ENCODE measurements at regions not wholly inside any gene's neighbourhood (a gene's known extent, or its start where the extent isn't known, plus 50 kb on each side); places are given as distances from the start of the nearest gene placed in this dataset.

DNA sequence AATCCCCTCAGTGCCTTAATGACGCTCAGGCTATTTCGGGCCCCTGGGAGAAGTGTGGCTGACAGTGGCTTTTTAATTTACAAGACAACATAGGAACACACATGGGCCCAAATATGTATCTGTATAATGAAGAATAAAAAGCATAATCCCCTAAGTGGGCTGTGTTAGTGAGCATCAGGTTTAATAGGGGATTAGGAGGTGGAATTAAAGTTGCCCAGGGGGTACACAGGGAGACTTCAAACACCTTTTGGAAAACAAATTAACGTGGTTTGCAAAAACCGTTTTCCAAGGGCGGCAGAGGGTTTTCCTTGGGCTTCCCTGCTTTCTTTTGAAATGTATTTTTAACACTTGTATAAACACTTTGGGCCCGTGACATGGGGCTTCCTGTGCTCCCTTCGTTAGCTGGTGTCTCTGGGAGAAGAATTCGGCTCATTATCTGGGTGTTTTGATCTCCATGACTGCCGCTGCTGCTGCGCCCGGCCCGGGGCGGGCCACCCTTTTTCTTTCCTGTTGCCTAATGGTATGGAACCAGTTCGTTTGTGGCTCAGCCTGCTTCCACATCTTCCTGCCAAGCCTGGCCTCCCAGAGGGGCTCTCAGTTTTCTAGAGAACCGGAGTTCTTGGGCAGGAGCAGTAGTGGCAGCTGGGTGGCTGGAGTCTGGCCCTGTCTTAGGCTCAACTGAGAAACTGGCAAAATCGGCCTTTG is 173.0 kb downstream of the MACROH2A1 start:
- TF ChIP-seq ZNF384 (IDR thresholded peaks at IDR 0.05) (no peak), LEF1 (IDR thresholded peaks at IDR 0.05; ENCODE audit: borderline replicate concordance) (no peak), FOXM1 (IDR thresholded peaks at IDR 0.05; ENCODE audit: borderline replicate concordance) (no peak), SUZ12 (IDR thresholded peaks at IDR 0.05) (no peak), BHLHE40 (IDR thresholded peaks at IDR 0.05; ENCODE audit: borderline replicate concordance) (no peak), TARDBP (IDR thresholded peaks at IDR 0.05) (no peak), NFRKB (IDR thresholded peaks at IDR 0.05) (no peak), FOXK2 (IDR thresholded peaks at IDR 0.05) (no peak), ELF4 (IDR thresholded peaks at IDR 0.05) (no peak), FOXA1 (IDR thresholded peaks at IDR 0.05) (no peak), L3MBTL2 (conservative IDR thresholded peaks at IDR 0.05) (no peak), SP1 (IDR thresholded peaks at IDR 0.05) (no peak)
- POLR2A ChIA-PET: no interaction called here
- CTCF ChIA-PET: no interaction called here
- no peak for DNase-seq (ENCODE audit: extremely low spot score)

DNA sequence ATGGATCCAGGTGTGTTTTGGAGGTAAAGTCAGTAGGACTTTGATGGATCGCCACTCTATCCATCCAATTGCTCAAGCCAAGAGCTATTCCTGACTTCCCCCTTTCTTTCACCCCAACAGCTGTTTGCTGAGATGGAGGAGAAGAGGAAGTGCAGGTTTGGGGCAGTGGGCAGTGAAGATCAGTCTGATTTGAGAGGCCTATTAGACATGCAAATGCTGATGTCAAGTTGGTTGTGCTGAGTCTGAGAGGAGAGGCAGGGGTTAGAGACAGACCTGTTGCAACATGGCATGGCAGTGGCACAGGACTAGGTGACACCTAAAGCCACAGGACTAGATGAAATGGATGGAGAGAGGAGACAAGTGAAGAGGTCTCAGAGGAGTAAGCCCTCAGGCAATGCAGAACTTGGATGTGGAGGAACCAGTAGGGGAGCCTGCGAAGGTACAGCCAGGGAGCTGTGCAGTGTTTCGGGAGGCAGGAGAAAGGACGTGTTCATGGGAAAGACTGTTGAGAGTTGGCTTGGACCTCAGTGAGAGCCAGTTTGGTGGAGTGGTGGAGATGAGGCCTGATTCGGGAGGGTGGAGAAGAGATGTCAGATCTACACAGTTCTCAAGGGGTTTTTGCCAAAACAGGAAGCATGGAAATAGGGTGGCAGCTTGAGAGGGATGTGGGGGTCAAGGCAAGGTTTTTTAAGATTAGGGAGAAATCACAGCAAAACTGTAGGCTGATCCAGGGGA is 175.0 kb downstream of the MACROH2A1 start:
- CTCF ChIA-PET: no interaction called here
- DNase-seq (ENCODE audit: extremely low spot score): no peak
- POLR2A ChIA-PET: no interaction called here
- no peak for TF ChIP-seq LEF1 (IDR thresholded peaks at IDR 0.05; ENCODE audit: borderline replicate concordance)

DNA sequence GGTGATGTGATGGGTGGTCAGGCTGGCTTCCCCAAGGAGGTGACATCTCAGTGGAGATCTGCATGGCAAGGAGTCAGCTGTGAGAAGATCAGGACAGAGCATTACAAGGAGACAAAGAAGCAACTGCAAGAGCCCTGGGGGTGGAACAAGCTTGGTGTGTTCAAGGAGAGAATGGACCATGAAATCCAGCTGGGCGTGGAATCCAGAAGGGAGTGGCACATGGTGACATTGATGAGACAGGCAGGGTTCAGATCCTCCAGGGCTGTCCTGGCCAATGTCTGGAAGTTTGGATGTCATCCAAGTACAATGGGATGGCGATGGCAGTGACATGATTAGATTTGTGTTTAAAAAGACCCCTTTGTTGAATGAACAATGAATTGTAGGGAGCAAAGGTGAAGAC is 175.6 kb downstream of the MACROH2A1 start:
- POLR2A ChIA-PET: no interaction called here
- no peak for DNase-seq (ENCODE audit: extremely low spot score)
- TF ChIP-seq ZNF384 (IDR thresholded peaks at IDR 0.05): no peak
- TF ChIP-seq FOXA1 (IDR thresholded peaks at IDR 0.05): no peak
- TF ChIP-seq, protein P1, sequence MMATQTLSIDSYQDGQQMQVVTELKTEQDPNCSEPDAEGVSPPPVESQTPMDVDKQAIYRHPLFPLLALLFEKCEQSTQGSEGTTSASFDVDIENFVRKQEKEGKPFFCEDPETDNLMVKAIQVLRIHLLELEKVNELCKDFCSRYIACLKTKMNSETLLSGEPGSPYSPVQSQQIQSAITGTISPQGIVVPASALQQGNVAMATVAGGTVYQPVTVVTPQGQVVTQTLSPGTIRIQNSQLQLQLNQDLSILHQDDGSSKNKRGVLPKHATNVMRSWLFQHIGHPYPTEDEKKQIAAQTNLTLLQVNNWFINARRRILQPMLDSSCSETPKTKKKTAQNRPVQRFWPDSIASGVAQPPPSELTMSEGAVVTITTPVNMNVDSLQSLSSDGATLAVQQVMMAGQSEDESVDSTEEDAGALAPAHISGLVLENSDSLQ (IDR thresholded peaks at IDR 0.05): no peak
- no peak for TF ChIP-seq SUZ12 (IDR thresholded peaks at IDR 0.05)
- TF ChIP-seq TARDBP (IDR thresholded peaks at IDR 0.05): no peak
- no peak for TF ChIP-seq ELF4 (IDR thresholded peaks at IDR 0.05)
- no peak for TF ChIP-seq BHLHE40 (IDR thresholded peaks at IDR 0.05; ENCODE audit: borderline replicate concordance)
- no peak for TF ChIP-seq ARNT (IDR thresholded peaks at IDR 0.05)
- no peak for TF ChIP-seq FOXM1 (IDR thresholded peaks at IDR 0.05; ENCODE audit: borderline replicate concordance)
- no peak for TF ChIP-seq FOXK2 (IDR thresholded peaks at IDR 0.05)
- no peak for TF ChIP-seq LEF1 (IDR thresholded peaks at IDR 0.05; ENCODE audit: borderline replicate concordance)
- TF ChIP-seq CTBP1 (IDR thresholded peaks at IDR 0.05; ENCODE audit: borderline replicate concordance): no peak
- TF ChIP-seq HDGF (IDR thresholded peaks at IDR 0.05; ENCODE audit: borderline replicate concordance): no peak
- no peak for TF ChIP-seq L3MBTL2 (conservative IDR thresholded peaks at IDR 0.05)
- no peak for TF ChIP-seq NFRKB (IDR thresholded peaks at IDR 0.05)
- TF ChIP-seq SP1 (IDR thresholded peaks at IDR 0.05): no peak
- CTCF ChIA-PET: no interaction called here

DNA sequence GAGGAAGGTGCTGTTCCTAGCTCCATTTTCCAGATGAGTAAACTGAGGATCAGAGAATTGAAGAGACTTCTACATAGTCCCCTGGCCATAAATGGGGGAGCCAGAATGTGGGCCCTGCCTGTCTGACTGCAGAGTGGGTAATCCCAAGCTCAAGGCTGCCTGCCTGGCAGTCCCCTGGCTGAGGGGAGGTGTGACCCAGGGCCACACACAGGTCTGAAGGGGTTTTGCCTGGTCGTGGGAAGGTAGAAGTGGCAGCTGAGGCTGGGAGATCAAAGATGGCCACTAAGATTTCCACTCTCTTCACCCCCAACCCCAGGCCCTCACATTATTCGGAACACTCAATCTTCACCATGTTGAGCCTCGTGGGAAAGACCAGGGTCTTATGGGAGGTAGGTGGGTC is 176.3 kb downstream of the MACROH2A1 start:
- CTCF ChIA-PET: no interaction called here
- DNase-seq (ENCODE audit: extremely low spot score): no peak
- POLR2A ChIA-PET: no interaction called here
- no peak for TF ChIP-seq TARDBP (IDR thresholded peaks at IDR 0.05)
- TF ChIP-seq FOXM1 (IDR thresholded peaks at IDR 0.05; ENCODE audit: borderline replicate concordance): no peak
- TF ChIP-seq LEF1 (IDR thresholded peaks at IDR 0.05; ENCODE audit: borderline replicate concordance): no peak
- TF ChIP-seq BHLHE40 (IDR thresholded peaks at IDR 0.05; ENCODE audit: borderline replicate concordance): no peak
- TF ChIP-seq FOXA1 (IDR thresholded peaks at IDR 0.05): no peak
- TF ChIP-seq ZNF384 (IDR thresholded peaks at IDR 0.05): no peak
- TF ChIP-seq FOXK2 (IDR thresholded peaks at IDR 0.05): no peak
- no peak for TF ChIP-seq CTBP1 (IDR thresholded peaks at IDR 0.05; ENCODE audit: borderline replicate concordance)

DNA sequence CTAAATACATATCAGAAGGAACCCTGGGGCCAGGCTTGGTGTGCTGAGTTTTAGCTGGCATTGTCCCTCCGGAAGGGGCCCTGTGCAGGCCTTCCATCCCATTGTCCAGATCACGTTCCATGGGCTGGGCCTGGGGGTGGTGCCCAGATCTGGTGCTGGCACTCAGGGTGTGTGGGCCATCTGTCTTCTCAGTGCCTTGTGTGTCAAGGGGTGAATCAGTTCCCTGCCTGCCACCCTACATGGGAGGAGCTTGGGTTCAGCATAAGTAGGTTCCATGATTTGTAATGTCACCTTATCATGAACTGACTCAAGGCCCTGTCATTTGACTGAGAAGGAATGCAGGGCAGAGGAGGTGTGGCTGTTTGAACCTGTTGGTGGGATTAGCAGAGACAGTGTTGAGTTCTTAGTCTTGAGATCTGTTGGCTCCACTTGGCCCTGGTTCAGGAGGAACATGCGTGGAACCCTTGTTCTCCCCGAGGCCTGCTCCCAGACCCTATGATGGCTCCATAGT is 176.8 kb downstream of the MACROH2A1 start:
- DNase-seq (ENCODE audit: extremely low spot score): no peak
- no peak for TF ChIP-seq SP1 (IDR thresholded peaks at IDR 0.05)
- TF ChIP-seq, protein P1 (IDR thresholded peaks at IDR 0.05): no peak
- TF ChIP-seq TARDBP (IDR thresholded peaks at IDR 0.05): no peak
- no peak for TF ChIP-seq CTBP1 (IDR thresholded peaks at IDR 0.05; ENCODE audit: borderline replicate concordance)
- TF ChIP-seq L3MBTL2 (conservative IDR thresholded peaks at IDR 0.05): no peak
- TF ChIP-seq HDGF (IDR thresholded peaks at IDR 0.05; ENCODE audit: borderline replicate concordance): no peak
- TF ChIP-seq FOXA1 (IDR thresholded peaks at IDR 0.05): no peak
- TF ChIP-seq SUZ12 (IDR thresholded peaks at IDR 0.05): no peak
- no peak for TF ChIP-seq ELF4 (IDR thresholded peaks at IDR 0.05)
- no peak for TF ChIP-seq ARNT (IDR thresholded peaks at IDR 0.05)
- TF ChIP-seq LEF1 (IDR thresholded peaks at IDR 0.05; ENCODE audit: borderline replicate concordance): no peak
- no peak for TF ChIP-seq FOXK2 (IDR thresholded peaks at IDR 0.05)
- no peak for TF ChIP-seq ZNF384 (IDR thresholded peaks at IDR 0.05)
- ChIA-PET CTCF (no interaction called here), POLR2A (no interaction called here)

DNA sequence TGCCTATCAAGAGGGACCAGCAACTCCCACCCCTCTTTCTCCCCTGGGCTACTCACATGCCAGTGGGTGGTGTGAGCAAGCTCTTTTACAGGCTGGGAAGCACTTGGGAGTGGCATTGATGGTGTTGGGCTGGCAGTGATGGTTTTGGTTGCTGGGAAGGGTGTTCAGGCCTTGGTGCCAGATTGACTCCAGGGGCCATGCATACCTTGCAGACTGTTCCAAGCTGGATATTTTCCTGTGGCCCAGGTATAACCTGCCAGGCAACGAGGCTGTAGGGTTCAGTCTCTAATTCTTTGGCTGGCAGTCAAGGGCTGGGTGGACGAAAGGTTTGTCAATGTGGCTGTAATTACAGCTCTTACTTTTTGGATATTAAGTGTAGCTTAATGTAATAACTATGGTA is 177.3 kb downstream of the MACROH2A1 start:
- ChIA-PET CTCF (no interaction called here), POLR2A (no interaction called here)
- TF ChIP-seq SP1 (IDR thresholded peaks at IDR 0.05) (no peak), ZNF384 (IDR thresholded peaks at IDR 0.05) (no peak), CTBP1 (IDR thresholded peaks at IDR 0.05; ENCODE audit: borderline replicate concordance) (no peak), ARNT (IDR thresholded peaks at IDR 0.05) (no peak), FOXM1 (IDR thresholded peaks at IDR 0.05; ENCODE audit: borderline replicate concordance) (no peak), ELF4 (IDR thresholded peaks at IDR 0.05) (no peak), L3MBTL2 (conservative IDR thresholded peaks at IDR 0.05) (no peak), NFRKB (IDR thresholded peaks at IDR 0.05) (no peak), LEF1 (IDR thresholded peaks at IDR 0.05; ENCODE audit: borderline replicate concordance) (no peak), SUZ12 (IDR thresholded peaks at IDR 0.05) (no peak), FOXK2 (IDR thresholded peaks at IDR 0.05) (no peak), HDGF (IDR thresholded peaks at IDR 0.05; ENCODE audit: borderline replicate concordance) (no peak), BHLHE40 (IDR thresholded peaks at IDR 0.05; ENCODE audit: borderline replicate concordance) (no peak), TARDBP (IDR thresholded peaks at IDR 0.05) (no peak), FOXA1 (IDR thresholded peaks at IDR 0.05) (no peak)
- TF ChIP-seq, protein P1 (IDR thresholded peaks at IDR 0.05): no peak
- no peak for DNase-seq (ENCODE audit: extremely low spot score)

Measured in HEK293T (cell line).